GM19467 (cell line): ENCODE measurements at regions not wholly inside any gene's neighbourhood (a gene's known extent, or its start where the extent isn't known, plus 50 kb on each side); places are given as distances from the start of the nearest gene placed in this dataset.

Experiments
- ATAC-seq: cut with Tn5 transposase; IDR thresholded peaks from one replicate; pipeline ENCODE4 v1.9.1; 2021; ENCODE audit warnings: mild to moderate bottlenecking, moderate library complexity; ENCODE audit not compliant: unreplicated experiment

DNA sequence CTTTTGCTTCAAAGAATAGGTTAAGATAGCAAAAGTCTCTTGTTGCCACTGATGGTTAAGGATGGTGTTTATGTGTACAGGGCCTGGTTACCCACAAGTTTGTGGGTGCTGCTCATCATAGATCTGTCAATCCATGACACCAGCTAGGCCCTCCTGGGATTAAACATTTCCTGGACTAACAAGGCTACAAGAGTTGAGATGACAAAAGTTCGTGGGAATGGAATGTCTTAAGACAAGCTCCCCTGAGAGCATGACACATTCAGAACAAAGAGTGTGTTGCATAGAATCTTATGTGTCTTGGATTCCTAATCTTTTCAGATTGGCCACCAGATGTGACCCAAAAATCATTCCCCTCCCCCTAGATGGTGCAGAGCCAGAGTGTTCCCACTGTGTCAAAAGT is 592.5 kb upstream of the USP15 start:
- ATAC-seq: no peak

DNA sequence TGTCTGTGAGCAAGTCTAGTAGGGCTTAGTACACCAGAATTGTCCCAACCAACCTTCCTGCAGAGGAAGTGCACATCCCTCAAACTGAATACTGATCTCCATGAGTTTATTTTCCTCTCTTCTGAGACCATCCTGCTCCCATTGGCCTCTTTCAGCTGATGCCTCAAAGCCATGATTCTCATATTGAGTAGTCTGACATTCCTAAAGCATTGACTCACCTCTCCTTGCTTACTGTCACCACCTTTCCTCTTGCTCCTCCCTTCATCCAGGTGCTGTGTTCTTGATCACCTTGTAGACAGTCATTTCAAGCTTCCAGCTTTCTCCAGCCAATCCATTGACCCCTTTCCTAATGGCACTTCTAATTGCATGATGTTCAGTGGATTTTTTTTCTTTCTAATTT is 583.7 kb upstream of the USP15 start:
- no peak for ATAC-seq

DNA sequence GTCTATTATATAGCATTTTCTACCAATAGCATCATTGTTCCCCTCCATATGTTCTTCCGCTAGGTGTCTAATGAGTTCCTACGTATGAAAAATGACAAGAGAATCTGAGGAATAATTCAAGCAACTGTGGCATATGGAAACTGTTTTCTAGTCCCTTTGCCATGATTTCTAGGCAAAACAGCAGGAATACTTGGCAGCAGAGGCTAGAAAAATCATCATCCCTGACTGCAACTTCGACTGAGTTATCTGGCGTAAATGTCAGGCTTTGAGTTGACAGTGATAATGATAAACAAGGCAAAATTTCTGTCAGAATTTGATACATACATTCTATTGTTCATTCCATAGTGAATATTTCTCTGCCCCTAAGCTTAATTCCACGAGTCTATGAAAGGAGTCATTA is 572.8 kb upstream of the USP15 start:
- ATAC-seq: no peak

DNA sequence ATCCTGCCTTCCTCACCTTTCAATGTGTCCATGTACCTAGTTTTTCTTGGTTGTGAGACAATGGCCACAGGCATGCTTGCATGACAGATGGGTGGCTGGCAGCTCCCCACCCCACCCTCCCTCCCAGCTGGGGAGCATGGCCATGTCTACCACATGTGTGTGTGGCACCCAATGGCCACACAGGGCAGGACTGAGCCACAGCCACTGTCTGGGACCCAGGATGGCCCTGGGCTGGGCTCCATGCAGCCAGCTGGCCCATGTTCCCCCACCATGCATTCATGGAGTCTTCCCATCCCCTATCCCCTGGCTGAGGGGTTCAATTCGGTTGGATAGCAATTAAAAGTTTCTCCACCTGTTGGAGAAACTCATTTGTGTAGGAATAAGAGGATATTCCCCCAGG is 566.0 kb upstream of the USP15 start:
- ATAC-seq: no peak

- ATAC-seq: no peak
Observed at GRCh38 chr12:61701471-61701870, 558.7 kb upstream of the USP15 start.

DNA sequence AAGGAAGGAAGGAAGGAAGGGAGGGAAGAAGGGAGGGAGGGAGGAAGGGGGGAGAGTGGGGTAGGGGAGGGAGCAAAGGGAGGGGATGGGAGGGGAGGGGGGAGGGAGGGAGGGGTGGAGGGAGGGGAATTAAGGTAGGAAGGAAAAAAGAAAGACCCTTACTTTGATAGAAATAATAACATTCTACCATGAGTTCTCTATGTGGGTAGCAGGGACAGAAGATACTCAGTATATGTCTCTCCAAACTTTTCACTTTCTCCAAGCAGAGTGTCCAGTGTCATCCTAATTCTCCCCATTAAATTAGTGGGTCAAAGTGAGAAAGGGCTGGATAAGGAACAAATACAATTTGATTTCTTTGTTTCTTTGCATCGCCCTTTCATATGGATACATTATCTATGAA is 553.4 kb upstream of the USP15 start:
- ATAC-seq: no peak

DNA sequence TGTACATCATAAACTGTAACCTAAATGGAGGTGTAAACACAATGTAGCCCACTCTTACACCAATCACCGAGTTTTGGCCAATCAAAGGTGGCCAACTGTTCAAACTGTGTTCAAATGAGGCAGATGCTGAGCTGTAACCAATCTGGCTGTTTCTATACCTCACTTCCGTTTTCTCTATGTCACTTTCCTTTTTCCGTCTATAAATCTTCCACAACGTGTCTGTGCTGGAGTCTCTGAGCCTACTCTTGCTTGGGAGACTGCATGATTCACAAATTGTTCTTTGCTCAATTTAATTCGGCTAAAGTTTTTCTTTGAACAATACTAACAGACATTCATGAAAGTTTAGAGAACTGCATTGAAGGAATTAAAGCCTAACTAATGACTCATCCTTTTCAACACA is 547.1 kb upstream of the USP15 start:
- no peak for ATAC-seq

DNA sequence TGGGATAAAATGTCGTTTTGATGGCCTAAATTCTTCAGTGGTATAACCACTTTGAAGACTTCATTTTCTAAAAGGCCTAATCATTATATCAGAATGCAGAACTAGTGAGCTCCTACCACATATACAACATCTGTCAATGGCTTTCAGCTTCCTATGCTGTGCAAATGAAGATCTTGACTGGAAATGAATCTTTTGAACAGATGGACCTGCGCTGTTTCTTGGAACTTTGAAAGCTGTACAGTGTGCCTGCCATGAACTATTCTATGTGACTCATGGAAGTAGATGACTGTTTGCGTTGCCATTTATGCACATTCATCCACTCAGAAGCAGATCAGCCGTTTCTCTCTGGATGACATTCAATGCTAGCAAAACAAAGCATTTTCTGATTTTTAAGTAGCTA is 542.2 kb upstream of the USP15 start:
- ATAC-seq: no peak

GRCh38 chr12:61739925-61740324 is 520.3 kb upstream of the USP15 start:
- ATAC-seq: no peak

DNA sequence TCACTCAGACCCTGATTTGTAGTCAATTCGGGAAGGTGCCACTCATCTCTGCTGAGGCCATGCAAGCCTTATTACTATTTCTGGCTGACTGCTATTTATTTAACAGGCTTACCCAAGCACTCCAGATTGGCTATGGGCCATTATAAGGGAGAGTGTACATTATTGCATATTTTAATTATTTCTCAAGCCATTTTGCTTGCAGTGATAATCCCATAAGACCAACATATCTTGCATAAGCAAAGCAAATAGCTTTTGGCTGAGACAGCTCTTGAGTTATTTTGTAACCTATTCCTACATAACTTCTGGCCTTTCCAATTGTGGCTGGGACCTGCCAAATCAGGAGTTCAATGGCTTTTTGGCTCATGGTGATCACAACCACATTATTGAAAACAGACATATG is 509.6 kb upstream of the USP15 start:
- ATAC-seq: no peak

DNA sequence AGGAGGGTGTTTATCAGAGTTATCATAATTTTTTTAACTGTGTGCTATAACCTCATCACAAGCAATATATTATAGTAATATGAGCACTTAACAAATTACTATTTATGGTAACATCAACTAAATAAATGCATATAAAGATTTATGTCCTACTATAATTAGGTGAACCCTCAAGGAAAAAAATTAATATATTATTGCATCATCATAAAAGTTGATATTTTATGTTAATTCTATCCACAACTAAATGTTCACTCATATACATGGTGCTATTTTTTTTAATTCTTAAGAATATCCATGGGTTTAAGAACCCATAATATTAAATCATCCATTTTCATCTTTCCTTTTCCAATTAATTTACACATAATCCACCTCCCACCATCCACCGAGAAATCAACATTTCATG is 506.0 kb upstream of the USP15 start:
- no peak for ATAC-seq

GRCh38 chr12:61757831-61758505 is 502.2 kb upstream of the USP15 start:
- ATAC-seq: no peak

GRCh38 chr12:61758661-61759060 is 501.5 kb upstream of the USP15 start:
- no peak for ATAC-seq

DNA sequence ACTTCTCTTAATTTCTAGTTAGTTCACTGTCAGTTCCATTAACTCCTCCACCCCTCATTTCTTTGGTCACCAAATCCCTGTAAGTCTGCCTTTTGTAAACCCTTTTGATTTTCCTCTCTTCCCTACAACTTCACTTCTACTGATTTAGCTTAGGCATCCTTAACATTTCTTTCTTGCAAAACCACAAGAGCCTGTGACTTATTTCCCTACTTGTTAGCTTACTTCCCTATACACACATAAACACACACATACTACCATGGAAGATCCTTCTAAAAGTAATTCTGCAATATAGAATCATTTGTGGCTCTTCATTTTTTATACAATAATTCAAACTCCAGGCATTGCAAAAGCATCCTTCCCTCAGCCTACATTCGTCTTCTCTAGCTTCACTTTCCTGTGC is 494.3 kb upstream of the USP15 start:
- no peak for ATAC-seq

DNA sequence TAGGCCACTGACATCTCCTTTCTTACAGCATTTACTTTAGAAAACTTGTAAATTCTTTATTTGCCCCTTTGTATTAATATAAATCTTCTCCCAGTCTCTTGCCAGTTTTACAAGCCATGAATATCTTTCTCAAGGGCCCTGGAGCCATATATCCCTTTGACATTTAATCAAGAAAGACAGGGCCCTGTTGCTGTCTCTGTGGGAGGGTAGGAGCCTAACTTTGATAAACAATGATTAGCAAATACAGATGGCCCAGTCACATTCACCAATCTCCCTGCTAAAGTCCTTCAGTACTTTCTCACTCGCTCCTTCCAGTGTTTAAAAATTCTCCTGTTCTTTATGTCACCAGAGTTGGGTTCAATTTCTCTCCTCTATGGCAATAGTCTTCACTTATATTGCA is 479.8 kb upstream of the USP15 start:
- no peak for ATAC-seq

DNA sequence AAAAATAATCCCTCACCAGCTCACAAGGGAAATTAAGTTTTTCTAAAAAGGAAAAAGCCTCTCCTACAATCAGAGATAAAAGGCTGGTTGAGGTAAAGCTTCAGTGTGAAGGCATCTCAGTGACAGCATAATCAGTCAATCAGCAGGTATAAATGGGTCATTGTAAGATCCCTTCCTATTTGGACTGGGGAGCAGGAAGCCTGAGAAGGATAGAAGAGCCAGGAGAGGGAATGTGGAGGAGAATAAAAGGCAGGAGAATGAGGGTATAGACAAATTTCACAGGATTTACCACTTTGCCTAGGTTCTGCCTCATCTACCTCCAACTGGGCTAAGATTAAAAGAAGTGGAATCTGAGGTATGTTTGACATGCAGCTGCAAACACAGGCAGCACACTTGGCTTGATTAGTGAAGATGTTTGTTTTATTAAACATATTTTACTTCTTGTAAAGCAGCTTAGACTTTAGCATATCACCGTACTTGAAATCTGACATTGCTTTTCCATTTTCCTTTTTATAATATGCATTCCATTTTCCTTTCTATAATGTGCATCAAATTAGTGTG is 479.1 kb upstream of the USP15 start:
- ATAC-seq: no peak

DNA sequence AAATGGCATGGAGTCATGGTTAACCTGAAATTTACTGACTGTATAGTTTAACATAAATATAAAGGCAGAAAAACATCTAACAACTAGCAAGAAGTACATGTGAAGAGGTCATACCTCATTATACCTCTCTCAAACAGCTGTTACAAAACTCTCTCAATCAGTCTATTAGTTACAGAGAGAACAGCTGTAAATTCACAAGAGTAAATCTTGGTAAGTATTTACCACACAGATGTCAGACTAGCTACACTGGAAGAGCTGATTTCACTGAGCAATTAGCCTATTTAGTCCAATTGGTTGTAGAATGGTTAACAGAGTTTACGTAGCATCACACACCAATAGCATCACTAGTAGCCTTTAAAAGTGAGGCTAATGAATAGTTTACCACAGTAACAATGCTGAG is 463.4 kb upstream of the USP15 start:
- ATAC-seq: no peak

GRCh38 chr12:61797266-61797665 is 462.9 kb upstream of the USP15 start:
- no peak for ATAC-seq

DNA sequence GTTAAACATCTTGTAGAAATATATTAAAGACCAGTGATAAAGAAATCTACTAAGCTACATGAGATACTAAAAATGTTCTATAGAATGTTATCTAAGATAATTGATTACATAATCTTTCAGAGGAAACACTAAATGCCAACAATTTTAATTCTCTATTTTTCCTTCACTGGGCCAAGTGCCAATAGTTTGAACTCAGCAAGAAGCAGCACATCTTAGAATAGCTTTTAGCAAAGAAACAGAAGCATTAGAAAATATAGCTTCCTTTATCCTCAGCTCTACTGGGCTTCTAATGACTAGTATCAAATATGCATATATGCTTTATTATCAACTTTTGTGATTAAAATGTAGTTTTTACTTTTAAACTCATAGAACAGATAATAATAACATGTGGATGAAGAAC is 461.4 kb upstream of the USP15 start:
- ATAC-seq: no peak

- ATAC-seq: no peak
Observed at GRCh38 chr12:61804301-61804700, 455.9 kb upstream of the USP15 start.

- no peak for ATAC-seq
Observed at GRCh38 chr12:61808856-61809255, 451.3 kb upstream of the USP15 start.

DNA sequence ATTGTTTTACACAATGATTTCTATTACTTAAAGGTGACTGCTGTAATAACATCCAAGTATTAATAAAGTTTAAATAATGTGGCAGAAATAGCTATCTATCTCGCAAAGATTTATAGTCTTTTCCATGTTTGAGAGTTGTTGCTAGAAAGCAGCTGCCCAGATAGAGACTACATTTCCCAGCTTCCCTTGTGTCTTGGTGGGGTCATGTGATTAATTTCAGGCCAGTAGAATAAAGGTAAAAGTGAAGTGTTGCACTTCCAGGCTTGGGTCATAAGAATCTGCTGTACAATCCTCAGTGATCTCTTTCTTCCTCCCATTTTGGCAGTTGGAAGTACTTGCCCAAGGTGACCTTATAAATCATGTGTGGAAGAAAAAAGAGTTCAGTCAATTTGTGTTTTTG is 449.7 kb upstream of the USP15 start:
- ATAC-seq: no peak

DNA sequence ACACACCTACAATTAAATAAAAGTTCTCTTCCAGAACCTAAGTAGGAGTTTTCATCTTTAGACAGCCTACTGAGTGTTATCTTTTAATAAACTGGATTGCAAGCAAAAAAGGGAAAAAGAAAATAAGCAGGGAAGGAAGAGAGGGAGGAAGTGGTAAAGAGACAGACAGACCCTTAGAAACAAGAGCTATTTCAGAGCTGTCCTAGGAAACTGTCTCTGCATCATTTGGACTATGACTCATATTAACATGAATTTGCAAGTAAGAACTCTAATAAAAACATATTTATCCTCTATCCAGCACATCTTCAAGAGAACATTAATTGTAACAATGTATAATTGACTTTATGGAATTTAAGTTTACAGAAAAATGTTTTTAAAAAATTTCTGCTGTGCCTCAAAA is 438.8 kb upstream of the USP15 start:
- no peak for ATAC-seq
